Stimulated activated CD8-positive, alpha-beta memory T cell treated with anti-CD3 and anti-CD28 coated beads, Interleukin-4, amount 100 ng/mL, for 24 hours (primary cell): ENCODE measurements at regions not wholly inside any gene's neighbourhood (a gene's known extent, or its start where the extent isn't known, plus 50 kb on each side); places are given as distances from the start of the nearest gene placed in this dataset.

ENCODE experiments used
- DNase-seq: peaks from one replicate; pipeline ENCODE4 v3.0.0-alpha.2; 2020; ENCODE audit warnings: low read depth

DNA sequence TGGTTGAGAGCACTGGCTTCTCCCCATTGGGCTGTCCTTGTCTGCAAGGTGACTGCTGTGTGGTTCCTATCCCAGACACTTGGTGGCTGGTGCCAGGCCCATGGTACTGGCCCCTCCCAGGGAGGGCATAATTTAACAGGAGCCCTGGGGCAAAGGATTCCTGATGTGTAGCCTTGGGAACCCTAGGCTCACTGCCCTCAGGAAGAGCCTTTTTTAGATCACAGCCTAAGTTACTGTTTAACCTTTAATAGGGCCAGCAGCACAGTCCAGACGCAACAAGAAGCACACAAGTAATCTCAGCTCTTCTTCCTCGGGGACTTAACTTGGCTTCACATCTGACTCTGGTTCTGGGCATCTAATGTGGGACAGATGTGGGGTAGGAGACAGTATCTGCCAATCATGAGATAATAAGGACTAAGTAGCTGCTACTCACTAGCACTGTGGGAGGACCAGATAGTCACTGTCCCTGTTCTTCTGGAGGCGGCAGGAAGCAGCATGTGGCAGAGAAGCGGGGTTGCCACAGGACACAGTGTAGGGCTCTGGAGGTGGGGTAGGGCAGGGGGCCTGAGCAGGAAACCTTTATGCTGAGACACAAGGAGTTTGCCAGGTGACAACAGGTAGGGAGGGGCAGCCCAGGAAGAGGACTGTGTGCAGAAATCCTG is 136.3 kb downstream of the TMEM17 start:
- DNase-seq, result no peak

DNA sequence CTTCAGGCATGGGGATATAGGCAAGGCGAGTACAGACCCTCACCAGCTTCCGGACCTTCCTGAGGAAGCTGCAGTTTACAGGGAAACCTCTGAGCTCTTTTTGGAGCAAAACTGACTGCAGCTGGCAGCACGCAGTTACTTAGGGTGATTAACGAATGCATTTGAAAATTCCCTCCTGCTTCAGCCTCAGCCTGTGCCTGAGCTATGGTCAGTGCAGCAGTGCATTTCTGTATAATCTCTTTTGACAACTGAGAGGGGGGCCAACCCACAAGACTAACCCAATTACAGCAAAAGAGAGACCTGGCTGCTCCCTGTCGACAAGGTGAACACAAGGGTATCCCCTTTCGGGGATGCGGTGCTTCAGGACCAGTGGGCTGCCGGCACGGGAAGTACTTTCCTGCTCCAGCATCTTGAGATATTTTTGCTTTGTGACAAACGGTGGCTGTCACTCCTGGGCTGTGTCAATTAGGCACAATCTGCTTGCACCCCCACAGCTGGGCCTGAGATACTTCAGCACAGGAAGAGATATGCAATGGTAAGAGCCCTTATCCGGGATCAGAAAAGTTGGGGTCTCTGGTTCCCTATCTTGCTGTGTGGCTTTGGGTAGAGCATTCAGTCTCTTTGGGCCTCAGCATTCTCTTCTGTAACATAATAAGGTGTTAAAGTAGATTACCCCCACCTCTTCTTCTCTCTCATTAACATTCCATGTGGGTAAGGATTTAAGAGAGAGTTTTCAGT is 141.0 kb downstream of the TMEM17 start:
- no peak for DNase-seq

DNA sequence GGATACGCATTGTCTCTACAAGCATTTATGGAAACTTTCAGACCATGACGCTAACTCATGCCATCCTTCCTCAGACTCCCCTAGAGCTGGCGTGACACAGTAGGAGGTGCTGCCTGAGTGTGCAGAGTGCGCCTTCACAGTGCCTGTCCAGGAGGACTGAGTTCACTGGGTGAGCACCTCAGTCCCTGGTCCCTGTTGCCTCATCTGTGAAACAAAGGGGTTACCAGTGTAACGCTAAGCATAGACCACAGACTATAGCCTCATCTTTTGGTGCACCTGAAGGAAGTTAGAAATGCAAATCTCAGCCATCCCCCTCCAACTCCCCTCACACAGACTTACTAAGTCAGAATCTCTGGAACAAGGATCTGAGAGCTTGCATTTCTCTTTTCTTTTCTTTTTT is 142.8 kb downstream of the TMEM17 start:
- DNase-seq, result no peak

DNA sequence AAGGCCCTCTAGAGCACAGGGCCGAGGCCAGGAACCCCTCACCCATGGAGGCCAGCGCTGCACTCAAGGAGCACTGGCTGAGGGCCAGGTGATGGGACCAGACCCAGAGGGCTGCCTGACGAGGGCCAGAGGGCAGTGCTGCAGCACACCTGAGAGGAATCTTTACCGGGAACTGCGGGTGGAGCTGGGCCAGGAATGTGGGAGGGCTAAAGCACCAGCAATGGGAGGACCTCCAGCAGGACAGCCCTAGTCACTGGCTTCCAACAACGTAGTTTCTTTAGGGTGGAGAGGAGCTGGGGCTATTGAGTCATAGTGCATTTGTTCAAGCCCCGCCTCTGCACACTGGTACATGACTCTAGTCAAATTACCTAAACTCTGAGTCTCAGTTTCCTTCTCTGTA is 143.4 kb downstream of the TMEM17 start:
- no peak for DNase-seq

DNA sequence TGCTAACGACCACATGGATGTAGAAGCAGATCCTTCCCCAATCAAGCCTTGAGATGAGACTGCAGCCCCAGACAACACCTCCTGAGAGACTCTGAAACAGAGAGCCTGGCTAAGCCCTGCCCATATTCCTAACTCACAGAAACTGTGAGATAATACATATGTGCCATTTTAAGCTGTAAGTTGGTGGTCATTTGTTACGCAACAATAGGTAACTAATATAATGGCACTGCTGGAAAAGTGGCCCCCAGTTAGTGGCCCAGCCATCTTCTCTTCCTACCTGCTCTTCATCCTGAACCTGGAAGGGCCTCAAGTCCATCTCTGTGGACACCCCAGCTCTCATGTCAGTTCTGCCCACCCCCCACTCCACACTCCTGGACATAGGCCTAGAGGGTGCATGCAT is 144.0 kb downstream of the TMEM17 start:
- no peak for DNase-seq

DNA sequence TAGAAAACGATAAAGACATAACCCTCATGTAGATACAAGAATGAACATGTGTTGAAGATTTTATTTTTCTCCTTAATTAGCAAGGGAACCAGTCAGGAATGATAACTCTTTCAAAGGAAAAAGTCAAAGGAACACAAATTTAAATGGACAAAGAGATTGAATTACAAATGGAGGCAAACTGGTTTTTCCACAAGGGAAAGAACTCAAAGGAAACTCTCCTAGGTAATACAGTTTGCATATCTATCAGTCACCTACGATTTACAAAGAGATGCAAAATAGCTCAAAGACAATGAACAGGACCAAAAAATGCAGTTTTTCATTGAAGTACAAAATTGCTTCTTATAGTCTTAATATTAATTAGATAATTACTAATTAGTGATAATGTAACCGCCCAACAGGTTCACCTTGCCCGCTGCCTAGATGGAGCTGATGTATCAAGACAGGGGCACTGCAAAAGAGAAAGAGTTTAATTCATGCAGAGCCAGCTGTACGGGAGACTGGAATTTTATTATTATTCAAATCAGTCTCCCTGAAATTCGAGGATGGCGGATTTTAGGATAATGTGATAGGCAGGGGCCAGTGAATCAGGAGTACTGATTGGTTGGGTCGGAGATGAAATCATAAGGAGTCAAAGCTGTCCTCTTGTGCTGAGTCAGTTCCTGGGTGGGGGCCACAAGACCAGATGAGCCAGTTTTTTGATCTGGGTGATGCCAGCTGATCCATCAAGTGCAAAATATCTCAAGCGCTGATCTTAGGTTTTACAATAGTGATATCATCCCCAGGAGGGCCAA is 151.0 kb downstream of the TMEM17 start:
- DNase-seq, result no peak

DNA sequence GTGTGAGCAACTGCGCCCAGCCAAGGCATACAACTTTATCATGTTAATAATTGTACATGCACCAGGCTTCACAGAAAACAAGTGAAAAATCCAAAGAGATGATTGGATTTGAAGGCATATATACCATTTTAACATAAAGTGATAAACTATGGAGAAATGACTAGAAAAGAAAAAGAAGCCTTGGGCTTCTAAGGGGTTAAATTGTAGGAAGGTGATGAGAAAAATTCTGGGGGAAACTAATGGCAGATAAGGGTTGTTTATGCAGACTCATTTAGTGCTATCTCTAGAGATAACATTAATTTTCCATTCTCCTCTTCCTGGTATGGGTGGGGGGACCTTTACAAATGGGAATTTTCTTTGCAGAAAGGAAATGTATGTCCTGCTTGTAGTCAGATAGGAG is 154.0 kb downstream of the TMEM17 start:
- DNase-seq, result no peak

DNA sequence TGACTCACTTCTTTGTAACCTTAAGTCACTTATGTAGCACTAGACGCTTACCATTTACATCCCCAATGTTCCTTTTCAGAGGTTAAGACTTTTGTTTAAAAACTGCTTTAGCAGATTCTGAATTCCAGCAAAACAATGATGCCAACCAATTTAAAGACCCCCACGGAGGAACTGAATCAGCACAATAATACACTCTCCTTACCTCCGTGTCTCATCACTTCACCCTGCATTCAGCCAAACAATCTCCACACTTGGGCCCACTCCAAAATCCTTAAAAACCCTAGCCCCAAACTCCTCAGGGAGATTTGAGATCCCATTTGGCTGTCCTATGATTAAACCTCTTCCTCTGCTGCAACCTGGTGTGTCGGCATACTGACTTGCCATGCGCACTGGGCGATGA is 153.9 kb downstream of the B3GNT2 start:
- DNase-seq, result no peak

DNA sequence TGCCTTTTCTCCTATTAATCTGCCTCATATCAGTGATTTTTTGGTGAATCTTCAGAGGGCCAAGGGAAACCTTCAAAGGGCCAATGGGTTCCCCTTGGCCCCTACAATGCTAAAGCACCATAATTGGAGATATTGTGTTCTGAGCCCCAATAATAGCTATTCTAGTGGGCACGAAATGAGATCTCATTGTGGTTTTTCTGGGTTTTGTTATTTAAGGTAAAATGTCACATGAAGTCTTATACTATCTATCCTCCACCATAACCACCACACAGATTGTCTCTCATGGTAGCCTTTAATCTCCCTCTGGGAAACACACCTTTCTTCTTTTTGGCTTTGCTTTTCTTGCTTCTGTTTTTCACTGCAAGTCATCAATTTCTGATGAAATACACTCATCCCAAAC is 152.8 kb downstream of the B3GNT2 start:
- DNase-seq, result no peak

DNA sequence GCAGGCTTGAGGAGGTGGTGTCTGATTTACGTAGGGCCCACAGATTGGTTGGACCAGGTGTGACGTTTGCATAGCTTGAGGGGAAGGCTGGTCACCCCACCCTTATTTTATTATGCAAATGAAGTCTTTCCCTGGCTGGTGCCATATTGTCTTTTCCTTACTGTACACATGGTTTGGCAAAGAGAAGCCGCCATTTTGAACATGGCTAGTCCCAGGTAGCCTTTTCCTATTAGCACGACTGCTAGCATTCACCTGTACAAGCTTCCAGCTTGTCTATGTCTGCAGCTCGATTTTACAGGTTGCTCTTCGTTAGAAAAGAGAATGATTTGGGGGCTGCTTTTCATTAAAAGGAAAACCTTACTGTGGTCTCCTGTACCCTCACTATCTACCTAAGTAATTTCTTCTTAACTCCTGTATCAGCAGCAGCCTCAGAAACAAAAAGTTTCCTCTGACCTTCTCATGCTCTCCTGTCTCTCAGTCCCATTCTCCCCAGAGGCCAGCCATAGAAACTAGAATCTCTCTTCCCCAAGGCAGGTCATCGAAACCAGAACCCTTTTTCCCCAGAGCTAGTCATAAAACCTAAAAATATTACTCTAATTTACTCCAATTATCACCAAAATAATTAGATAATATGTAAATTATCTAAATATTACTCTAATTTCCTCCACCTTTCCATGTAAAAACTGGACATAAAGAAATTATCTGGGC is 151.8 kb downstream of the B3GNT2 start:
- DNase-seq, result no peak

DNA sequence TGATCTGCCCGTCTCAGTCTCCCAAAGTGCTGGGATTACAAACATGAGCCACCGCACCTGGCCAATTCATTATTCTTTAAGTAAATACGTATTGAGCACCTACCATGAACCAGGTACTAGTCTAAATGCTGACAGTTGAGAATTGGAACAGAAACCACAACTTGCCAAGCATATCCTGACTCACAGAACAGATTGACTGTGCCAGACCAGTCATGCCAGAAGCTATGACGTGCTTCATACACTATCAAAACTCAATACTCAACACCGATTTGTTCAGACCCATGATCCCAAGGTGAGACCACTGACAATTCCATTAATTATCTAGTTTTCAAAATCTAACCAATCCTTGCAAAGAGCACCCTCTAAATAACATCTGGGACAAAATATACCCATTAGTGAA is 148.6 kb downstream of the B3GNT2 start:
- DNase-seq, result no peak

DNA sequence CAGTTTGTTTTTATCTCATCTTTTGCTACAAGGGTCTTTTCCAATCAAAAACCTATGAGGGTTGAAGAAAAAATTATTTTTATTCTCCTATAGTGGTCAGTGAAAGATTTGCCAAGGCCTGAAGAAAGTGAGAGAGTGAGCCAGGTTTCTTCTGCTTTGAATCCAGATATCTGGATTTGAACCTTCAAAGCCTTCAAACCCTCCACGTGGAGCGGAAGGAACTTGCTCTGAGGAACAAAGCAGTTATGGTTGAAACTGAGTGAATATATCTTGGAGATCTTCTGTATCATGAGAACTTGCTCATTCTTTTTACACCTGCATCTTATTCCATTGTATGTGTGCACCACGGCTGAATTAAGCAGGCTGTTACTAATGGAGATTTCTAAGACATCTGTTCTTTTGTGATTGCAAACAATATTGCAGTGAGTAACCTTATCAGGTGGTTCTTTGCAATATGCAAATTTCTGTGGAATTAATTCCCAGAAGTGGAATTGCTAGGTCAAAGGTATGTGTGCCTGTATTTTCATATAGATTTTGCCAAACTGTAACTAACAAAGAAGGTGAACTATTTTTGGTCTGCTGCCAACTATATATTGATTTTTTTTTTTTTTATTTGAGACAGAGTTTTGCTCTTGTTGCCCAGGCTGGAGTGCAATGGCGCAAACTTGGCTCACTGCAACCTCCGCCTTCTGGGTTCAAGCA is 147.9 kb downstream of the B3GNT2 start:
- DNase-seq, result no peak

DNA sequence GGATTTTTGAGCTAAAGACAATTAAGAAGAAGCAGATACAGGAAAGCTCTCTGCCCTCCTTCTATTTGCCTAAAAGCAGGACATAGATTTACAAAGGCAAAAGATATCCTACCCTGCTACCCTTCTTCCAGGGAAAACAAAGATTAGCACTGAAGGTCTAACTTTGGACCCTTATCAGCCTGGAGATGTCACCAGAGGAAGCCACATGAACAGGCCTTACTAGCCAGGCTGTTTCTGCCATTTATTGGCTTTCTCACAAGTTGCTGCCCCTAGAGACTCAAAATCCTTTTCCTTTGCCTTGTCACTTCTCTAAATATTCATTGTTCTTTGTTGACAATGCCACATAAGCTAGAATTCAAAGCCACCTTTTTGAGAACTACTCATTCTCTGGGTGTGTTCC is 147.3 kb downstream of the B3GNT2 start:
- DNase-seq, result no peak

DNA sequence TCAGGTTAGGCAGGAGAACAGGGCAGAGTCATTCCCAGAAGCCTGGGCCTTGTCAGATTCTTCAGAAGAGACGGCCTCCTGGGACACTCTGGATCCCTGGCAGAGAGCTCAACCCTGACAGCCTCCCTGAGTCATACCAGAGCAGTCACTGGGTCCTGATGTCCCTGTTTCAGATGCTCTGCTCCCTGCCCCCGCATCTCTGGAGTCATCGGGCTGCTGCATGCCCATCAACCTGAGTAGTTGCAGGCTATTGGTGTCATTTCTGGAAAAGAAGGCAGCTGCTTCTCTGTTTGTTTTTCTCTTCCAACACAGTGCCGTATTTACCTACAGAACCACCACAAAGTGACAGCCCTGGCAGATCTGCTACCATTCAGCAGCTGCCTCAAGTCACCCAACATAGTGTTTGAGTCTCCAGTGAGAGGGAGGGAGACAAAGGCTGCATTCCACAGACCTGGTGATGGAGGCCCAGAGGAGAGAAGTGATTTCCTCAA is 145.1 kb downstream of the B3GNT2 start:
- DNase-seq, result no peak

DNA sequence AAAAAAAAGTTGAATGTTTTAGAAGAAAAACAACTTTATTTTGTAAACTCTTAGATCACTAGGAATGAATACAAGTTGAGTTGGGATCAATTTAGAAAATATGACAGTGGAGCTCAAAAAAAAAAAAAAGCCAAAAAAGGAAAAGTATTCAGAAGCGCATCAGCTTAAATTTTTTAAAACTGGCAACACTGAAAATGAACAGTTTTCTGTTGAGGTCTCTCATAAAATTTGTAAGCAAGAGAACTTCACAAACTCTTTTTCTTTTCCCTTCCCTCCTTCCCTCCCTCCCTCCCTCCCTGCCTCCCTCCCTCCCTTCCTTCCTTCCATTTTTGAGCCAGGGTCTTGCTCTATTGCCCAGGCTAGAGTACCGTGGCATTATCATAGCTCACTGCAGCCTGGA is 143.9 kb downstream of the B3GNT2 start:
- no peak for DNase-seq

DNA sequence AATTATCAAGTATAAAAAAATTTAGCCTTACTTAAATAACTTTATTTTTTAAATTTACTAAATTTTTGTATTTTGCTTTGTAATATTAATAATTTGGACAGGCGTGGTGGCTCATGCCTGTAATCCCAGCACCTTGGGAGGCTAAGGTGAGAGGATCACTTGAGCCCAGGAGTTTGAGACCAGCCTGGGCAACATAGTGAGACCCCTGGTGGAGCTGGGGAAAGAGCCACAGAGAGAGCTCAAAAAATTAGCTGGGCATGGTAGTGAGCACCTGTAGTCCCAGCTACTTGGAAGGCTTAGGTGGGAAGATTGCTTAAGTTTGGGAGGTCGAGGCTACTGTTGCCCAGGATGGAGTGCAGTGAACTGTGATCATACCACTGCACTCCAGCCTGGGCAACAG is 143.5 kb downstream of the B3GNT2 start:
- no peak for DNase-seq

DNA sequence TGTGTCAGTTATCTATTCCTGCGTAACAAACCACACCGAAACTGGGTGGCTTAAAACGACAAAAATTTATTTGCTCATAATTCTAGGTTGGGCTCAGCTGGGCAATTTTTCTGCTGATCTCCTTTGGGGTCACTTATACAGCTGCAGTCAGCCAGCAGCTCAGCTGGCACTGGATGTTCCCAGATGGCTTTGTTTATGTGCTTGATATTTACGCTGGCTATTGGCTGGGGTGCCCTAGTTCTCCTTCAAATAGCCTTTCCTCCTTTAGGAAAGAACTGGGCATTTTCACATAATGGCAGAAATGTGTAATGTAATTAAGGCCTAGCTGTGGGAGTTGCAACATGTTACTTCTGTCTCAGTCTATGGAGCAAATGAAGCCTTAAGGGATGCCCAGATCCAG is 142.2 kb downstream of the B3GNT2 start:
- DNase-seq, result no peak

DNA sequence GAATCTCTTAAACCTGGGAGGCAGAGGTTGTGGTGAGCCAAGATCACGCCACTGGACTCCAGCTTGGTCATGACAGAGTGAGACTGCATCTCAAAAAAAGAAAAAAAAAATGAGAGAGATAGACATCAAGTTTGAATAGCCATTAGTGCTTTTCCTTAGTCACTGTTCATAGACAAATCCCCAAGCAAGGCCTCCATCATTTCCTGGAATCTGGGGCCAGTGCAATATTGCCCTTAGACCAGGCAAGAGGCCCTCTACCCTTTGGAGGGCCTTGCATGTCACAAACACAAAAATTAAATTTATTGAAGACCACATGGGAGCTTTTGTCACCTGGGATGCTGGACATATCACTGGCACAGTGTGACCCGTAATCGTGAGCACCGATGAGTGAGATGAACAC is 141.5 kb downstream of the B3GNT2 start:
- no peak for DNase-seq

DNA sequence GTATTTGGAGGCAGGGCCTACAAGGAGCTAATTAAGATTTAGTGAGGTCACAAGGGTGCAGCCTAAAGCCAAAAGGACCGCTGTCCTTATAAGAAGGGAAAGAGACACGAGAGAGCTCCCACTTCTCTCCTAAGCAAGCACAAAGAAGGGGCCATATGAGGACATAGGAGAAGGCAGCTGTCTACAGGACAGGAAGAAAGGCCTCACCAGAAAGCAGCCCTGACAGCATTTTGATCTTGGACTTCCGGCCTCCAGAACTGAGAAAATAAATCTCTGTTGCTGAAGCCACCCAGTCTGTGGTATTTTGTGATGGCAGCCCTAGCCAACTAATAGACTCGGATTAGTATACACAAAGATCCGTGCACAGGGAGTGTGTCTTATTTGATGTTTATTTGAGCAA is 139.7 kb downstream of the B3GNT2 start:
- DNase-seq, result no peak

DNA sequence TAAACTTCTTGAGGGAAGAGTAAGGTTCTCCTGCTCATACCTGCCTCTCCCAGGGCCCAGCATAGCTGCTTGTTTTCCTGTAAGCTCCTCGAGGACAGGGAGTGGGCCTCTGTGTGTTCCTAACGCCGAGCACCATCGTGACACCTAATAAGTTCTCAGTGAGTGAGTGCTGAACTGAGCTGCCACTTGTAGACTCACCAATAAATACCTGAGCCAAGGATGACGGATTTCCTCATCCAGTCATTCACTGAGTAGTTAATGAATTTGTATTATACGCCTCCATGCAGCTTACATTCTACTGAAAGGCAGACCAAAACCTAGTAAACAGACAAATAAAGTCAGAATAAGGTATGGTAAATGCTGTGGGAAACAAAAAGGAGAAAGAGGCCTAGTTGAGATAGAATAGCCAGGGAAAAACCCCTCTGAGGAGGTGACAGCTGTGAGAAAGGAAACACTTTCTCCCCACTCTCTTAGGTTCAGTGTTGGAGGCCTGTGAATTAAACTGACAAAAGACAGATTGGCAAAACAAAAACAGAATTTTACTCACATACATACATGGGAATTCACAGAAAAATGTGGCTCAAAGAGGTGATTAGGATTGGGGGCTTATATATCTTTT is 138.6 kb downstream of the B3GNT2 start:
- DNase-seq, result no peak

DNA sequence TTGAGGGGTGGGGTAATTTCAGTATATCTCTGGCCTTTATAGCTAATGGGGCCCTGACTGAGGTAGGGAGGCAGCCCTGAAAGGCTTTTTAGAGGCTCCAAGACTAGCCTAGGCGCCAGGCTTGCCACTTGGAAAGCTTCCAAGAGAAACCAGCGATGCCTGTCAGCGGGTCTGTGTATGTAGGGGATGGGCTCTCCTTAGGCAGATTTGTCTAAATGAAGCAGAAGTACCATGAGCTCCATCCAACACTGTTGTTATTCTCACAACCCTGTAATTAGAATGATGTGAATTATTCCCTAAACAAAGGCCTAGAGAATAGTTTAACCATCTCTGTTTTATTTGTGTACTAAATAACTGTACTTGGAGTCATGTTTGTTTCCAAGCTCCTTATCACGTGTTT is 138.1 kb downstream of the B3GNT2 start:
- no peak for DNase-seq
